Parathyroid adenoma (tissue), 2 donors: ENCODE measurements at regions not wholly inside any gene's neighbourhood (a gene's known extent, or its start where the extent isn't known, plus 50 kb on each side); places are given as distances from the start of the nearest gene placed in this dataset.

Experiments
- H2AFZ ChIP-seq: fragments of 300-600 bp; sonication (generic); one replicate; pipeline ENCODE4 v1.7.0; 2017; ENCODE audit warnings: antibody characterized with exemption, mild to moderate bottlenecking
- H3K27ac ChIP-seq: fragments of 300-600 bp; sonication (generic); one replicate; pipeline ENCODE4 v1.7.0; 2017
- H3K27me3 ChIP-seq: fragments of 300-600 bp; sonication (generic); one replicate; pipeline ENCODE4 v1.7.0; 2017; ENCODE audit warnings: low read length; ENCODE audit not compliant: control insufficient read depth, insufficient read depth
- H3K36me3 ChIP-seq: fragments of 300-600 bp; sonication (generic); one replicate; pipeline ENCODE4 v1.7.0; 2017; ENCODE audit warnings: low read length; ENCODE audit not compliant: control insufficient read depth, insufficient read depth
- H3K4me1 ChIP-seq: fragments of 300-600 bp; sonication (generic); one replicate; pipeline ENCODE4 v1.7.0; 2017; ENCODE audit warnings: control low read depth
- H3K4me2 ChIP-seq: fragments of 300-600 bp; sonication (generic); one replicate; pipeline ENCODE4 v1.7.0; 2017; ENCODE audit warnings: low read length
- H3K4me3 ChIP-seq: fragments of 300-600 bp; sonication (generic); one replicate; pipeline ENCODE4 v1.7.0; 2017; ENCODE audit warnings: low read depth, low read length
- H3K79me2 ChIP-seq: fragments of 300-600 bp; sonication (generic); one replicate; pipeline ENCODE4 v1.7.0; 2017; ENCODE audit warnings: control low read depth
- H3K9ac ChIP-seq: fragments of 300-600 bp; sonication (generic); one replicate; pipeline ENCODE4 v1.7.0; 2017; ENCODE audit warnings: mild to moderate bottlenecking
- H3K9me3 ChIP-seq: fragments of 300-600 bp; sonication (generic); one replicate; pipeline ENCODE4 v1.7.0; 2017; ENCODE audit warnings: low read length; ENCODE audit not compliant: control insufficient read depth
- TF ChIP-seq, protein P1 (sequence below): fragments of 300-600 bp; sonication (generic); IDR thresholded peaks from one replicate; pipeline ENCODE4 v1.7.0; 2017; ENCODE audit warnings: antibody characterized with exemption, mild to moderate bottlenecking
- donor health status: primary hyperparathyroidism.

GRCh38 chr2:41141146-41141791 is 689.4 kb upstream of the SLC8A1 start:
- Histone ChIP-seq H3K79me2 (no peaks in the 10 kb centered on the region), H2AFZ (no peak overlapping the region), H3K4me1 (peaks cover 15% of the 10 kb centered on the region), H3K27ac (no peak overlapping the region), H3K27me3 (no peaks in the 10 kb centered on the region), H3K4me3 (no peak overlapping the region), H3K4me2 (no peak overlapping the region), H3K36me3 (no peaks in the 10 kb centered on the region), H3K9ac (no peak overlapping the region), H3K9me3 (no peaks in the 10 kb centered on the region)
- TF ChIP-seq, protein P1, sequence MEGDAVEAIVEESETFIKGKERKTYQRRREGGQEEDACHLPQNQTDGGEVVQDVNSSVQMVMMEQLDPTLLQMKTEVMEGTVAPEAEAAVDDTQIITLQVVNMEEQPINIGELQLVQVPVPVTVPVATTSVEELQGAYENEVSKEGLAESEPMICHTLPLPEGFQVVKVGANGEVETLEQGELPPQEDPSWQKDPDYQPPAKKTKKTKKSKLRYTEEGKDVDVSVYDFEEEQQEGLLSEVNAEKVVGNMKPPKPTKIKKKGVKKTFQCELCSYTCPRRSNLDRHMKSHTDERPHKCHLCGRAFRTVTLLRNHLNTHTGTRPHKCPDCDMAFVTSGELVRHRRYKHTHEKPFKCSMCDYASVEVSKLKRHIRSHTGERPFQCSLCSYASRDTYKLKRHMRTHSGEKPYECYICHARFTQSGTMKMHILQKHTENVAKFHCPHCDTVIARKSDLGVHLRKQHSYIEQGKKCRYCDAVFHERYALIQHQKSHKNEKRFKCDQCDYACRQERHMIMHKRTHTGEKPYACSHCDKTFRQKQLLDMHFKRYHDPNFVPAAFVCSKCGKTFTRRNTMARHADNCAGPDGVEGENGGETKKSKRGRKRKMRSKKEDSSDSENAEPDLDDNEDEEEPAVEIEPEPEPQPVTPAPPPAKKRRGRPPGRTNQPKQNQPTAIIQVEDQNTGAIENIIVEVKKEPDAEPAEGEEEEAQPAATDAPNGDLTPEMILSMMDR: no peak

DNA sequence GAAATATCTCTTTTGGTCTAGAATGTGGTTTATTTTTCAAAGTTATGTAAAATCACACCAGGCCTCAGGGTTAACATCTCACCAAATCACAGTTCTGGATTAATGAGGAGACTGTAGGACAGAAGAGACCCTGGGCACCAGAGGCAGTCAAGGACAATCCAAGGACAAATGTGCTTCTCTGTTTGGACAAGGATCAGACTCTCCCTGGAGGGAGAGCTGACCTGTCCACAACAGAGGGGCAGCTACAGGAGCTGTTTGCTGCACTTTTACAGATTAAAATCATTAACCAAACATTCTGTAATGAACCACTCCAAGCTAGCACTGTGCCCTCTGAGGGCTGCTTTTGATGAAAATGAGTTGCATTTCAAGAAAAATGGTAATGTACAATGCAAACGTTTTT is 690.6 kb upstream of the SLC8A1 start:
- TF ChIP-seq, protein P1: no peak

GRCh38 chr2:41145066-41145465 is 693.2 kb upstream of the SLC8A1 start:
- TF ChIP-seq, protein P1: no peak
- H3K4me2 ChIP-seq: peak overlapping the region; percentile 3
- H3K36me3 ChIP-seq: no peaks in the 10 kb centered on the region
- no peaks in the 10 kb centered on the region for H3K9me3 ChIP-seq
- no peaks in the 10 kb centered on the region for H3K79me2 ChIP-seq
- H3K27ac ChIP-seq: no peak overlapping the region
- H3K27me3 ChIP-seq: no peaks in the 10 kb centered on the region
- H3K9ac ChIP-seq: no peak overlapping the region
- peaks cover 15% of the 10 kb centered on the region for H3K4me1 ChIP-seq
- peak overlapping the region; percentile 43 for H3K4me3 ChIP-seq
- no peak overlapping the region for H2AFZ ChIP-seq

More for the DNA sequence above, 690.6 kb upstream of the SLC8A1 start:
- no peak overlapping the region for H3K4me3 ChIP-seq
- no peaks in the 10 kb centered on the region for H3K36me3 ChIP-seq
- peaks cover 15% of the 10 kb centered on the region for H3K4me1 ChIP-seq
- no peaks in the 10 kb centered on the region for H3K27me3 ChIP-seq
- H3K27ac ChIP-seq: no peak overlapping the region
- peak overlapping the region; percentile 36 for H2AFZ ChIP-seq
- H3K9me3 ChIP-seq: no peaks in the 10 kb centered on the region
- no peak overlapping the region for H3K9ac ChIP-seq
- H3K79me2 ChIP-seq: no peaks in the 10 kb centered on the region
- H3K4me2 ChIP-seq: no peak overlapping the region

- Histone ChIP-seq H3K4me1 (no peaks in the 10 kb centered on the region), H3K36me3 (no peaks in the 10 kb centered on the region), H3K79me2 (no peaks in the 10 kb centered on the region), H3K4me2 (no peak overlapping the region), H3K27ac (no peak overlapping the region), H3K4me3 (no peak overlapping the region), H3K27me3 (no peaks in the 10 kb centered on the region), H3K9me3 (no peaks in the 10 kb centered on the region), H3K9ac (no peak overlapping the region), H2AFZ (no peak overlapping the region)
- TF ChIP-seq, protein P1: no peak
Observed at GRCh38 chr2:41149054-41149453, 697.2 kb upstream of the SLC8A1 start.

- H2AFZ ChIP-seq: no peak overlapping the region
- H3K9me3 ChIP-seq: no peaks in the 10 kb centered on the region
- no peaks in the 10 kb centered on the region for H3K27me3 ChIP-seq
- TF ChIP-seq, protein P1: no peak
- H3K4me1 ChIP-seq: no peaks in the 10 kb centered on the region
- H3K4me3 ChIP-seq: no peak overlapping the region
- H3K27ac ChIP-seq: no peak overlapping the region
- H3K36me3 ChIP-seq: no peaks in the 10 kb centered on the region
- no peaks in the 10 kb centered on the region for H3K79me2 ChIP-seq
- no peak overlapping the region for H3K9ac ChIP-seq
- no peak overlapping the region for H3K4me2 ChIP-seq
Observed at GRCh38 chr2:41151746-41152145, 699.9 kb upstream of the SLC8A1 start.
